Glutamatergic neuron (in vitro differentiated cells): ENCODE measurements at regions not wholly inside any gene's neighbourhood (a gene's known extent, or its start where the extent isn't known, plus 50 kb on each side); places are given as distances from the start of the nearest gene placed in this dataset.
"Not testable (repeated sequence)": the region's sequence is repeated elsewhere in the genome, so short reads cannot be mapped to it uniquely, and the experiment has no call there.

Experiments used
- DNase-seq: peaks from one replicate; pipeline ENCODE4 v3.0.0; 2022
- H3K27ac Mint-ChIP-seq: one replicate; pipeline ENCODE4 v1.8.0; 2020; ENCODE audit warnings: mild to moderate bottlenecking, mixed read lengths, inconsistent platforms; ENCODE audit not compliant: unreplicated experiment
- H3K27me3 Mint-ChIP-seq: one replicate; pipeline ENCODE4 v1.8.0; 2020; ENCODE audit warnings: mild to moderate bottlenecking, moderate library complexity, mixed read lengths, inconsistent platforms; ENCODE audit not compliant: unreplicated experiment
- H3K36me3 Mint-ChIP-seq: one replicate; pipeline ENCODE4 v1.8.0; 2020; ENCODE audit warnings: mild to moderate bottlenecking, mixed read lengths, inconsistent platforms; ENCODE audit not compliant: unreplicated experiment
- H3K4me1 Mint-ChIP-seq: one replicate; pipeline ENCODE4 v1.8.0; 2020; ENCODE audit warnings: mild to moderate bottlenecking, low read depth, mixed read lengths, inconsistent platforms; ENCODE audit not compliant: unreplicated experiment
- H3K4me3 Mint-ChIP-seq: one replicate; pipeline ENCODE4 v1.8.0; 2020; ENCODE audit warnings: mild to moderate bottlenecking, mixed read lengths, inconsistent platforms; ENCODE audit not compliant: unreplicated experiment
- H3K9me3 Mint-ChIP-seq: one replicate; pipeline ENCODE4 v1.8.0; 2020; ENCODE audit warnings: mild to moderate bottlenecking, moderate library complexity, mixed read lengths, inconsistent platforms; ENCODE audit not compliant: unreplicated experiment
- TF ChIP-seq, protein P1 (sequence below): fragments of 200-600 bp; sonication (generic); IDR thresholded peaks from one replicate; pipeline ENCODE4 v1.5.0; 2021; ENCODE audit not compliant: partially characterized antibody, unreplicated experiment

GRCh38 chr18:67402543-67402942 lies 114.0 kb downstream of the DSEL start:
- no peak for DNase-seq
- Mint-ChIP-seq H3K4me3 (no peak overlapping the region), H3K27ac (no peak overlapping the region), H3K4me1 (no peaks in the 10 kb centered on the region), H3K36me3 (no peaks in the 10 kb centered on the region), H3K27me3 (no peaks in the 10 kb centered on the region), H3K9me3 (no peaks in the 10 kb centered on the region)
- TF ChIP-seq, protein P1, sequence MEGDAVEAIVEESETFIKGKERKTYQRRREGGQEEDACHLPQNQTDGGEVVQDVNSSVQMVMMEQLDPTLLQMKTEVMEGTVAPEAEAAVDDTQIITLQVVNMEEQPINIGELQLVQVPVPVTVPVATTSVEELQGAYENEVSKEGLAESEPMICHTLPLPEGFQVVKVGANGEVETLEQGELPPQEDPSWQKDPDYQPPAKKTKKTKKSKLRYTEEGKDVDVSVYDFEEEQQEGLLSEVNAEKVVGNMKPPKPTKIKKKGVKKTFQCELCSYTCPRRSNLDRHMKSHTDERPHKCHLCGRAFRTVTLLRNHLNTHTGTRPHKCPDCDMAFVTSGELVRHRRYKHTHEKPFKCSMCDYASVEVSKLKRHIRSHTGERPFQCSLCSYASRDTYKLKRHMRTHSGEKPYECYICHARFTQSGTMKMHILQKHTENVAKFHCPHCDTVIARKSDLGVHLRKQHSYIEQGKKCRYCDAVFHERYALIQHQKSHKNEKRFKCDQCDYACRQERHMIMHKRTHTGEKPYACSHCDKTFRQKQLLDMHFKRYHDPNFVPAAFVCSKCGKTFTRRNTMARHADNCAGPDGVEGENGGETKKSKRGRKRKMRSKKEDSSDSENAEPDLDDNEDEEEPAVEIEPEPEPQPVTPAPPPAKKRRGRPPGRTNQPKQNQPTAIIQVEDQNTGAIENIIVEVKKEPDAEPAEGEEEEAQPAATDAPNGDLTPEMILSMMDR = no peak

- H3K4me1 Mint-ChIP-seq = no peaks in the 10 kb centered on the region
These were observed 115.9 kb downstream of the DSEL start for GRCh38 chr18:67400502-67401117.

GRCh38 chr18:67386032-67386431 lies 130.5 kb downstream of the DSEL start:
- Mint-ChIP-seq H3K9me3 (no peaks in the 10 kb centered on the region), H3K27ac (no peak overlapping the region), H3K4me3 (no peak overlapping the region), H3K4me1 (no peaks in the 10 kb centered on the region), H3K27me3 (peaks cover 2% of the 10 kb centered on the region), H3K36me3 (no peaks in the 10 kb centered on the region)
- TF ChIP-seq, protein P1 = no peak
- DNase-seq = no peak

More at GRCh38 chr18:67400502-67401117, 115.9 kb downstream of the DSEL start:
- Mint-ChIP-seq H3K9me3 (no peaks in the 10 kb centered on the region), H3K27me3 (no peaks in the 10 kb centered on the region), H3K36me3 (peaks cover 4% of the 10 kb centered on the region), H3K4me3 (no peak overlapping the region), H3K27ac (no peak overlapping the region)
- no peak for DNase-seq
- TF ChIP-seq, protein P1 = no peak

- Mint-ChIP-seq H3K27me3 (peaks cover 2% of the 10 kb centered on the region), H3K4me3 (no peak overlapping the region), H3K27ac (no peak overlapping the region), H3K4me1 (peaks cover 3% of the 10 kb centered on the region), H3K36me3 (no peaks in the 10 kb centered on the region), H3K9me3 (no peaks in the 10 kb centered on the region)
- TF ChIP-seq, protein P1 = no peak
- DNase-seq = no peak
These were observed 131.1 kb downstream of the DSEL start for GRCh38 chr18:67385455-67385854.

GRCh38 chr18:67384057-67384456 lies 132.5 kb downstream of the DSEL start:
- H3K27me3 Mint-ChIP-seq, H3K27ac Mint-ChIP-seq, DNase-seq, H3K4me1 Mint-ChIP-seq, H3K4me3 Mint-ChIP-seq, H3K9me3 Mint-ChIP-seq, H3K36me3 Mint-ChIP-seq: not testable (repeated sequence)
